ENCODE measurements at regions not wholly inside any gene's neighbourhood (a gene's known extent, or its start where the extent isn't known, plus 50 kb on each side); places are given as distances from the start of the nearest gene placed in this dataset.

- TF ChIP-seq FOXA1 (IDR thresholded peaks at IDR 0.05) (no peak), FOXK2 (IDR thresholded peaks at IDR 0.05) (no peak), NFRKB (IDR thresholded peaks at IDR 0.05) (no peak), ZNF384 (IDR thresholded peaks at IDR 0.05) (no peak), SUZ12 (IDR thresholded peaks at IDR 0.05) (no peak), L3MBTL2 (conservative IDR thresholded peaks at IDR 0.05) (no peak), BHLHE40 (IDR thresholded peaks at IDR 0.05; ENCODE audit: borderline replicate concordance) (no peak), FOXM1 (IDR thresholded peaks at IDR 0.05; ENCODE audit: borderline replicate concordance) (no peak), ARNT (IDR thresholded peaks at IDR 0.05) (no peak), SP1 (IDR thresholded peaks at IDR 0.05) (no peak)
These were observed 487.2 kb upstream of the NUDT12 start for GRCh38 chr5:104049752-104050151.

Measured in HEK293T (cell line).